ENCODE measurements at regions not wholly inside any gene's neighbourhood (a gene's known extent, or its start where the extent isn't known, plus 50 kb on each side); places are given as distances from the start of the nearest gene placed in this dataset.

DNA sequence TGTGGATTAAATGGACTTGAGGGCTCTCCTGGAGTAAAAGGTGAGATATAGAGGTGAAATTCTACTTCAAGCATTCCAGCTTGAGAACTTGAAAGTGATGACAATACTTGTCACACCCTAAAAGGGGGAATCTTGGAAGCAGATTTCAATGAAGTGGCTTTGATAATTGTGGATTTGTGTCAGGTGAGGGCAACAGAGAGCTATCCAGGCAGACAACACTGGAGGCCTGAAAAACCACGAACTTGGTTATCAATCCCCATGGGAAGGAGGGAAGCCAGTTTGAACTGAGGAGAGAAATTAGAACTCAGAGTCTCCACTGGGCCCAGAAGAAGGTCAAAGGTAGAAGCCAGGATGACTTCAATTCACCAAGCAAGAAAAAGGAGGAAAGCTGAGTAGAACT, 263.9 kb downstream of the FIGN start:
- Histone ChIP-seq H3K27me3 (no peaks in the 10 kb centered on the region), H3K4me1 (no peaks in the 10 kb centered on the region), H3K27ac (no peak overlapping the region), H3K4me3 (no peak overlapping the region), H3K9me3 (no peaks in the 10 kb centered on the region), H3K36me3 (ENCODE audit: low read depth, missing control alignments) (no peaks in the 10 kb centered on the region)
- no peak for DNase-seq
- WGBS, 2 donors = 45 to 47% methylated on average over 1 of the region's 1 CpG
- no peak for TF ChIP-seq POLR2A (IDR thresholded peaks at IDR 0.05)
- TF ChIP-seq CTCF (IDR thresholded peaks at IDR 0.05) = no peak
- intact Hi-C loops (cut with DNase I; ENCODE audit: low total_unique reads) = no loop called here

DNA sequence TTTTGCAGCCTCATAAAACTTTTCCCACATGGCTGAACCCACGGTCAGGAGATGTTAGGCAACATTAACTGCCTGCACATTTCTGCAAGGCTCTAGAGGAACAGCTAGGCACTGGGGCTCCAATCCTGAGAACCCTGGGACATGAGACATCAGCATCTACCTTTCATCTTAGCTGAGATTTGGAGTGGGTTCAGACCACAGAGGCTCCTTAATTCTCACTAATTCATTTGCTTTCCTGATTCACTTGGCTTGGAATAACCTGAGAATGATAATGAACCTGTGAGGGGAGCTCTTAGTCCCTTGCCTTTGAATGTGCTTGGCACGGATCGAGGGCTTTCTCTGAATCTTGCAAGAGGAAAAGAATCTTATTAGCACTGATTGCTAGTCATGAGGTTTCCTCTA, 266.2 kb downstream of the FIGN start:
- Histone ChIP-seq H3K27me3 (no peaks in the 10 kb centered on the region), H3K36me3 (ENCODE audit: low read depth, missing control alignments) (no peaks in the 10 kb centered on the region), H3K4me3 (no peak overlapping the region), H3K27ac (no peak overlapping the region), H3K9me3 (no peaks in the 10 kb centered on the region), H3K4me1 (no peaks in the 10 kb centered on the region)
- 37 to 43% methylated on average over 3 of the region's 3 CpGs for WGBS, 2 donors
- no peak for TF ChIP-seq POLR2A (IDR thresholded peaks at IDR 0.05)
- intact Hi-C loops (cut with DNase I; ENCODE audit: low total_unique reads) = no loop called here
- DNase-seq = peak; percentile 57

- Histone ChIP-seq H3K27ac (no peak overlapping the region), H3K27me3 (no peaks in the 10 kb centered on the region), H3K4me3 (no peak overlapping the region), H3K9me3 (no peaks in the 10 kb centered on the region), H3K4me1 (no peaks in the 10 kb centered on the region), H3K36me3 (ENCODE audit: low read depth, missing control alignments) (no peaks in the 10 kb centered on the region)
- DNase-seq = no peak
- no peak for TF ChIP-seq CTCF (IDR thresholded peaks at IDR 0.05)
- no peak for TF ChIP-seq POLR2A (IDR thresholded peaks at IDR 0.05)
- intact Hi-C loops (cut with DNase I; ENCODE audit: low total_unique reads) = no loop called here
- WGBS, 2 donors = 90 to 95% methylated on average over 10 of the region's 10 CpGs
These were observed 268.6 kb downstream of the FIGN start for GRCh38 chr2:163467251-163467630.

DNA sequence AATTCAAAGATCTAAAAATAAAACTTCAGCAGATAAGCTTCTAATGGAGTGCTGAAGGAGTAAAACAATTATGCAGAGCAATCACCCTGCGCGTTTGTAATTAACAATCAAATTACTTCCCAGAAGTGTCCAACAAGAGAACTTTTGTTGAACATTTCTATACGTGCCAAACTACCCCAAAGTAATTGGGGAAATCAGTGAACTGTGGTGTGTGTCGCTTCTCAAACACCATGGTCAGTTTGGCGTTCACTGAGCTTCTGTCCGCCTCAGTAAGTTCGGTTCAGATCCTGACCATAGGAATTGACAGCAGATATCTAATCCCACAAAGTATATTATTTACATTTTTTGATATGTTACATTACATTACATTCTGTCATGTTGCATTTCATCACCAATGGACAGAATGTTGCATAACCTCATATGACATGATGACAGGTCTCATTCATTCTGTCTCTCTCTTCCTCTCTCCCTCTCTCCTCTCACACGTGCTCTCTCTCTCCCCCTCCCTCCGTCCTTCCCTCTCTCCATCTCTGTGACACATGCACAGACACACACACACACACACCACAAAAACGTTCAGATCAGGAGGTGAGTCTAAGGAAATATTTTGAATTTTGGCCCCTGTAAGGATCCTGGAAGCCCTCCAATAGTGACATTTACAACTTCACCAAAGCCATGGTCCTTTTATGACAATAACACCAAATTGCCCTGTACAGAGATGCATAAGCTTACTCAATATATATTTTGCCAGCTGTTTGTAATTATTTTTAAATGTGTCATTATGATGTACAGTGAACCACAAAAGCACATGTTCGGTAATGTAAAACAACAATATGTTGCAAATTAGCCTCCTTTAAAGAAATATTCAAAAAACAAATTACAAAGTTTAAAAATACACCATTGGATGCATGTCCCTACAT, 269.2 kb downstream of the FIGN start:
- H3K27ac ChIP-seq = no peak overlapping the region
- WGBS, 2 donors = 84 to 85% methylated on average over 11 of the region's 11 CpGs
- intact Hi-C loops (cut with DNase I; ENCODE audit: low total_unique reads) = no loop called here
- H3K36me3 ChIP-seq (ENCODE audit: low read depth, missing control alignments) = no peaks in the 10 kb centered on the region
- no peak for DNase-seq
- TF ChIP-seq POLR2A (IDR thresholded peaks at IDR 0.05) = no peak
- TF ChIP-seq CTCF (IDR thresholded peaks at IDR 0.05) = no peak
- H3K4me1 ChIP-seq = no peaks in the 10 kb centered on the region
- no peaks in the 10 kb centered on the region for H3K9me3 ChIP-seq
- H3K4me3 ChIP-seq = no peak overlapping the region
- no peaks in the 10 kb centered on the region for H3K27me3 ChIP-seq

- intact Hi-C loops (cut with DNase I; ENCODE audit: low total_unique reads) = no loop called here
- no peak for DNase-seq
- H3K9me3 ChIP-seq = no peaks in the 10 kb centered on the region
- TF ChIP-seq POLR2A (IDR thresholded peaks at IDR 0.05) (no peak), CTCF (IDR thresholded peaks at IDR 0.05) (no peak)
- 38 to 41% methylated on average over 2 of the region's 2 CpGs for WGBS, 2 donors
- no peaks in the 10 kb centered on the region for H3K36me3 ChIP-seq (ENCODE audit: low read depth, missing control alignments)
- H3K4me3 ChIP-seq = no peak overlapping the region
- H3K4me1 ChIP-seq = no peaks in the 10 kb centered on the region
- H3K27ac ChIP-seq = no peak overlapping the region
- H3K27me3 ChIP-seq = no peaks in the 10 kb centered on the region
These were observed 270.4 kb downstream of the FIGN start for GRCh38 chr2:163465440-163465839.
